C4-2B (cell line): ENCODE measurements at regions not wholly inside any gene's neighbourhood (a gene's known extent, or its start where the extent isn't known, plus 50 kb on each side); places are given as distances from the start of the nearest gene placed in this dataset.

Experiments
- ZFX ChIP-seq: fragments of 450-650 bp; IDR thresholded peaks from 2 replicates; pipeline ENCODE4 v1.6.1; 2017
- TF ChIP-seq, protein P1 (sequence below): fragments of 450-650 bp; conservative IDR thresholded peaks from 2 replicates; pipeline ENCODE4 v1.5.1; 2017; ENCODE audit warnings: mild to moderate bottlenecking

DNA sequence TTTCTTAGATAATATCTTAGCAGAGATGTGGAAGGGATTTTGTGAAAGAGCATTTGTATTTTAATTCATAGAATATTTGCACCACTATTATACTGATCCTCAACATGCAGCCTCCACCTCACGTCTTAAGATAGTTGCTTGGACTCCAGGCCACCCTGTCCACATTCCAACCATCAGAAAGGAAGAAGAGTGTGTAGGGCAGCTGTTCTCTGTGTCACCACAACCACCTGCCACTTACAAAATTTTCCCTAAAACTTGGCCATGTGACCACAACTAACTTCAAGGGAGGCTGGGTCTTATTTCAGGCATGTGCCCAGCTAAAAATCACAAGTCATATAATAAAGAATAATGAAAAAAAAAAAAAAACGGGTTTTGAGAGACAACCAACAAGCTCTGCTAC lies 528.1 kb downstream of the RAB28 start:
- TF ChIP-seq, protein P1, sequence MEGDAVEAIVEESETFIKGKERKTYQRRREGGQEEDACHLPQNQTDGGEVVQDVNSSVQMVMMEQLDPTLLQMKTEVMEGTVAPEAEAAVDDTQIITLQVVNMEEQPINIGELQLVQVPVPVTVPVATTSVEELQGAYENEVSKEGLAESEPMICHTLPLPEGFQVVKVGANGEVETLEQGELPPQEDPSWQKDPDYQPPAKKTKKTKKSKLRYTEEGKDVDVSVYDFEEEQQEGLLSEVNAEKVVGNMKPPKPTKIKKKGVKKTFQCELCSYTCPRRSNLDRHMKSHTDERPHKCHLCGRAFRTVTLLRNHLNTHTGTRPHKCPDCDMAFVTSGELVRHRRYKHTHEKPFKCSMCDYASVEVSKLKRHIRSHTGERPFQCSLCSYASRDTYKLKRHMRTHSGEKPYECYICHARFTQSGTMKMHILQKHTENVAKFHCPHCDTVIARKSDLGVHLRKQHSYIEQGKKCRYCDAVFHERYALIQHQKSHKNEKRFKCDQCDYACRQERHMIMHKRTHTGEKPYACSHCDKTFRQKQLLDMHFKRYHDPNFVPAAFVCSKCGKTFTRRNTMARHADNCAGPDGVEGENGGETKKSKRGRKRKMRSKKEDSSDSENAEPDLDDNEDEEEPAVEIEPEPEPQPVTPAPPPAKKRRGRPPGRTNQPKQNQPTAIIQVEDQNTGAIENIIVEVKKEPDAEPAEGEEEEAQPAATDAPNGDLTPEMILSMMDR: no peak
- no peak for TF ChIP-seq ZFX
